A549 (cell line): ENCODE measurements at regions not wholly inside any gene's neighbourhood (a gene's known extent, or its start where the extent isn't known, plus 50 kb on each side); places are given as distances from the start of the nearest gene placed in this dataset.

Experiments used
- ATAC-seq, 2 experiments: fragments of 200-7000 bp in 1 of 2; fragments of >200 bp in 1 of 2; cut with Nextera tagmentation in 1 of 2; cut with Tn5 transposase in 1 of 2; 3 replicates each; pipeline versions ENCODE4 v1.8.0 to v1.9.1; 2018 to 2020; ENCODE audit warnings: mild to moderate bottlenecking in 1 of 2, moderate library complexity in 1 of 2
- CTCF ChIA-PET: fragments of 300-600 bp; sonication (Branson Sonifier 250); formaldehyde crosslinking; extraction: SDS; loops from one replicate; lab custom pipeline; 2021; ENCODE audit warnings: antibody characterized with exemption, inconsistent platforms; lab: Yijun Ruan, JAX
- POLR2A ChIA-PET: fragments of 350-600 bp; formaldehyde crosslinking; extraction: SDS; loops from one replicate; lab custom pipeline; 2021; ENCODE audit warnings: antibody characterized with exemption, inconsistent platforms; lab: Yijun Ruan, JAX
- DNase-seq, 2 experiments: peaks; one replicate each; pipeline versions ENCODE4 v3.0.0 to v3.0.0-alpha.2; 2011 to 2016; ENCODE audit warnings: low read depth in 1 of 2, low spot score in 1 of 2
- FAIRE-seq: peaks from 2 replicates; lab custom pipeline; 2011; peaks lifted over from hg19 to GRCh38; lab: Jason Lieb, UNC
- H3K27ac ChIP-seq, 2 experiments: fragments of >200 bp; sonication (Bioruptor Twin); formaldehyde crosslinking; 3 replicates each; pipeline ENCODE4 v1.5.1; 2016 to 2017
- H3K4me1 ChIP-seq: fragments of >200 bp; sonication (Bioruptor Twin); formaldehyde crosslinking; 3 replicates; pipeline ENCODE4 v1.6.1; 2016
- H3K4me2 ChIP-seq: fragments of >200 bp; sonication (Bioruptor Twin); formaldehyde crosslinking; 3 replicates; pipeline ENCODE4 v1.6.1; 2016
- H3K4me3 ChIP-seq: fragments of >200 bp; sonication (Bioruptor Twin); formaldehyde crosslinking; 3 replicates; pipeline ENCODE4 v1.5.1; 2016
- H3K9me3 ChIP-seq: fragments of >200 bp; sonication (Bioruptor Twin); formaldehyde crosslinking; 3 replicates; pipeline ENCODE4 v1.6.1; 2016
- BHLHE40 ChIP-seq: IDR thresholded peaks from 2 replicates; pipeline ENCODE4 v1.6.1; 2012; ENCODE audit warnings: low read depth, low read length, inconsistent platforms
- CEBPB ChIP-seq, 2 experiments: fragments of >200 bp in 1 of 2; sonication (Bioruptor Twin) in 1 of 2; formaldehyde crosslinking in 1 of 2; IDR thresholded peaks; 2 replicates each; pipeline ENCODE4 v1.6.1; 2012 to 2016
- CHD2 ChIP-seq: fragments of 150-350 bp; IDR thresholded peaks from 2 replicates; pipeline ENCODE4 v1.6.1; 2014; ENCODE audit warnings: low read length; ENCODE audit not compliant: partially characterized antibody
- EHF ChIP-seq: fragments of 250-450 bp; sonication (Bioruptor Pico); IDR thresholded peaks from 2 replicates; pipeline ENCODE4 v1.5.0; 2020; ENCODE audit warnings: mild to moderate bottlenecking
- EHMT2 ChIP-seq: fragments of 200-600 bp; sonication (generic); IDR thresholded peaks from 2 replicates; pipeline ENCODE4 v1.6.1; 2016; ENCODE audit warnings: antibody characterized with exemption, low read depth, mild to moderate bottlenecking, moderate library complexity
- ESRRA ChIP-seq: fragments of 150-350 bp; IDR thresholded peaks from 2 replicates; pipeline ENCODE4 v1.6.1; 2014; ENCODE audit warnings: mild to moderate bottlenecking, low read length, borderline replicate concordance
- FOSB ChIP-seq: fragments of 250-450 bp; sonication (Bioruptor Pico); IDR thresholded peaks from 2 replicates; pipeline ENCODE4 v1.5.0; 2020; ENCODE audit warnings: mild to moderate bottlenecking, moderate library complexity
- FOSL2 ChIP-seq, 2 experiments: fragments of 450-650 bp in 1 of 2; fragments of >200 bp in 1 of 2; sonication (Bioruptor Twin) in 1 of 2; formaldehyde crosslinking; IDR thresholded peaks; 2 replicates each; pipeline versions ENCODE4 v1.5.0 to v1.6.1; 2016 to 2020; ENCODE audit warnings: mild to moderate bottlenecking in 1 of 2, moderate library complexity in 1 of 2
- GATA3 ChIP-seq: IDR thresholded peaks from 2 replicates; pipeline ENCODE4 v1.6.1; 2012; ENCODE audit warnings: borderline replicate concordance
- HEYL ChIP-seq: fragments of 250-450 bp; sonication (Bioruptor Pico); IDR thresholded peaks from 2 replicates; pipeline ENCODE4 v1.8.0; 2021; ENCODE audit warnings: mild to moderate bottlenecking, moderate library complexity
- HOXB13 ChIP-seq: fragments of 250-450 bp; sonication (Bioruptor Pico); IDR thresholded peaks from 2 replicates; pipeline ENCODE4 v1.5.0; 2020; ENCODE audit warnings: low read depth, mild to moderate bottlenecking, moderate library complexity
- JUNB ChIP-seq: fragments of >200 bp; sonication (Bioruptor Twin); formaldehyde crosslinking; IDR thresholded peaks from 2 replicates; pipeline ENCODE4 v1.6.1; 2016
- MYC ChIP-seq: IDR thresholded peaks from 2 replicates; pipeline ENCODE4 v1.6.1; 2012; ENCODE audit warnings: mild to moderate bottlenecking, inconsistent platforms, low read length, improper control_type of control experiment, borderline replicate concordance
- NPAS2 ChIP-seq: fragments of 250-450 bp; sonication (Bioruptor Pico); IDR thresholded peaks from 2 replicates; pipeline ENCODE4 v1.8.0; 2022; ENCODE audit warnings: mild to moderate bottlenecking, moderate library complexity, borderline replicate concordance
- RCOR1 ChIP-seq: fragments of 150-350 bp; IDR thresholded peaks from 2 replicates; pipeline ENCODE4 v1.6.1; 2014; ENCODE audit warnings: antibody characterized with exemption, low read length, low read depth
- RFX5 ChIP-seq: fragments of 450-650 bp; IDR thresholded peaks from 2 replicates; pipeline ENCODE4 v1.7.1; 2014; ENCODE audit warnings: antibody characterized with exemption, mild to moderate bottlenecking, moderate library complexity
- RNF2 ChIP-seq: fragments of 200-600 bp; sonication (generic); IDR thresholded peaks from 2 replicates; pipeline ENCODE4 v1.6.1; 2016; ENCODE audit warnings: low read depth, mild to moderate bottlenecking, antibody characterized with exemption, moderate library complexity, borderline replicate concordance
- SMC3 ChIP-seq: fragments of >200 bp; sonication (Bioruptor Twin); formaldehyde crosslinking; IDR thresholded peaks from 3 replicates; pipeline ENCODE4 v1.6.1; 2018; ENCODE audit warnings: inconsistent platforms
- TP53 ChIP-seq: fragments of 250-450 bp; sonication (Bioruptor Pico); IDR thresholded peaks from 2 replicates; pipeline ENCODE4 v1.5.0; 2021; ENCODE audit warnings: mild to moderate bottlenecking, moderate library complexity
- ZFP36 ChIP-seq: fragments of 450-650 bp; IDR thresholded peaks from 2 replicates; pipeline ENCODE4 v1.6.1; 2014; ENCODE audit warnings: borderline replicate concordance; ENCODE audit not compliant: partially characterized antibody
- ZSCAN20 ChIP-seq: fragments of 250-450 bp; sonication (Bioruptor Pico); IDR thresholded peaks from 2 replicates; pipeline ENCODE4 v1.8.0; 2022; ENCODE audit warnings: mild to moderate bottlenecking, moderate library complexity
- WGBS: methylation state at CpG from one replicate; pipeline ENCODE4 v1.1.6; 2017; ENCODE audit errors: missing lambda C conversion rate; 5-methylcytosine and 5-hydroxymethylcytosine counted together
- TF ChIP-seq, protein P1 (sequence below): fragments of 450-650 bp; IDR thresholded peaks from 2 replicates; pipeline ENCODE4 v1.6.1; 2014; ENCODE audit warnings: antibody characterized with exemption
- TF ChIP-seq, protein P2 (sequence below): fragments of >200 bp; sonication (Bioruptor Twin); formaldehyde crosslinking; IDR thresholded peaks from 3 replicates; pipeline ENCODE4 v1.5.1; 2016
- TF ChIP-seq, protein P3 (sequence below): fragments of >200 bp; sonication (Bioruptor Twin); formaldehyde crosslinking; IDR thresholded peaks from 2 replicates; pipeline ENCODE4 v1.6.1; 2016

DNA sequence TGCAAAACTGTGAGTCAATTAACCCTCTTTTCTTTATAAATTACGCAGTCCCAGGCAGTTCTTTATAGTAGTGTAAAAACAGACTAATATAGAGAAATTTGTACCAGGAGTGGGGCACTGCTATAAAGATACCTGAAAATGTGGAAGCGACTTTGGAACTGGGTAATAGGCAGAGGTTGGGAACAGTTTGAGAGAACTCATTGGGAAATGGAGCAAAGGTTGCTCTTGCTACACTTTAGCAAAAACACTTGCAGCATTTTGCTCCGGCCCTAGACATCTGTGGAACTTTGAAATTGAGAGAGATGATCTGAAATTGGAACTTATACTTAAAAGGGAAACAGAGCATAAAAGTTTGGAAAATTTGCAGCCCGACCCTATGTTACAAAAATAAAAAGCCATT is 810.9 kb downstream of the LTN1 start:
- ChIA-PET POLR2A (no interaction called here), CTCF (no interaction called here)
- H3K4me3 ChIP-seq, result no peak overlapping the region
- ATAC-seq (no peak), DNase-seq (no peak), FAIRE-seq (no peak)
- H3K4me2 ChIP-seq, result no peak overlapping the region
- no peaks in the 10 kb centered on the region for H3K4me1 ChIP-seq
- no peak overlapping the region for H3K27ac ChIP-seq
- 6% methylated on average over 4 of the region's 4 CpGs for WGBS
- TF ChIP-seq RNF2, result no peak
- TF ChIP-seq, protein P1, sequence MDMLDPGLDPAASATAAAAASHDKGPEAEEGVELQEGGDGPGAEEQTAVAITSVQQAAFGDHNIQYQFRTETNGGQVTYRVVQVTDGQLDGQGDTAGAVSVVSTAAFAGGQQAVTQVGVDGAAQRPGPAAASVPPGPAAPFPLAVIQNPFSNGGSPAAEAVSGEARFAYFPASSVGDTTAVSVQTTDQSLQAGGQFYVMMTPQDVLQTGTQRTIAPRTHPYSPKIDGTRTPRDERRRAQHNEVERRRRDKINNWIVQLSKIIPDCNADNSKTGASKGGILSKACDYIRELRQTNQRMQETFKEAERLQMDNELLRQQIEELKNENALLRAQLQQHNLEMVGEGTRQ, result no peak
- H3K9me3 ChIP-seq, result no peaks in the 10 kb centered on the region

DNA sequence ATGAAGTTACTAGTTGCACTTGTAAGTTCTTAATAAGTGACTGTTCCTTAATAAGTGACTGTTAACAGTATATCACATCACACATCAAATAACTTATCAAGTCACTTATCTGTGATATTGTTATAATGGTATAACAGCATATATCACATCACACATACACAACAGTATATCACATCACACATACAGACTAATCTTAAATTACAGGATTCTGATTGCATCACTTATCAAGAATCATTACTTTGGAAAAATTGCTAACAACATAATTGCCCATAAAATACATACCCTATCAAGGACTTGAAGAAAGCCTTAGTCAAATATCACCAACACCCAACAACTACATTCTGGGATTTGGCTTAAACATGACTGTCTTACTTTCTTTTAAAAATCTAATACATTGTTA is 813.5 kb downstream of the LTN1 start:
- no peak for TF ChIP-seq ZFP36
- TF ChIP-seq JUNB, result no peak
- TF ChIP-seq, protein P2, sequence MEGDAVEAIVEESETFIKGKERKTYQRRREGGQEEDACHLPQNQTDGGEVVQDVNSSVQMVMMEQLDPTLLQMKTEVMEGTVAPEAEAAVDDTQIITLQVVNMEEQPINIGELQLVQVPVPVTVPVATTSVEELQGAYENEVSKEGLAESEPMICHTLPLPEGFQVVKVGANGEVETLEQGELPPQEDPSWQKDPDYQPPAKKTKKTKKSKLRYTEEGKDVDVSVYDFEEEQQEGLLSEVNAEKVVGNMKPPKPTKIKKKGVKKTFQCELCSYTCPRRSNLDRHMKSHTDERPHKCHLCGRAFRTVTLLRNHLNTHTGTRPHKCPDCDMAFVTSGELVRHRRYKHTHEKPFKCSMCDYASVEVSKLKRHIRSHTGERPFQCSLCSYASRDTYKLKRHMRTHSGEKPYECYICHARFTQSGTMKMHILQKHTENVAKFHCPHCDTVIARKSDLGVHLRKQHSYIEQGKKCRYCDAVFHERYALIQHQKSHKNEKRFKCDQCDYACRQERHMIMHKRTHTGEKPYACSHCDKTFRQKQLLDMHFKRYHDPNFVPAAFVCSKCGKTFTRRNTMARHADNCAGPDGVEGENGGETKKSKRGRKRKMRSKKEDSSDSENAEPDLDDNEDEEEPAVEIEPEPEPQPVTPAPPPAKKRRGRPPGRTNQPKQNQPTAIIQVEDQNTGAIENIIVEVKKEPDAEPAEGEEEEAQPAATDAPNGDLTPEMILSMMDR, result no peak
- TF ChIP-seq EHMT2, result no peak
- no peak for TF ChIP-seq SMC3
- TF ChIP-seq RNF2, result no peak
- TF ChIP-seq HEYL (CRISPR knock-in tag), result no peak
- TF ChIP-seq NPAS2 (CRISPR knock-in tag), result no peak
- no peaks in the 10 kb centered on the region for H3K4me1 ChIP-seq
- H3K9me3 ChIP-seq, result no peaks in the 10 kb centered on the region
- FAIRE-seq (no peak), DNase-seq (no peak), ATAC-seq (no peak)
- no peak overlapping the region for H3K4me2 ChIP-seq
- ChIA-PET CTCF (no interaction called here), POLR2A (no interaction called here)
- H3K27ac ChIP-seq, result no peak overlapping the region
- H3K4me3 ChIP-seq, result no peak overlapping the region

DNA sequence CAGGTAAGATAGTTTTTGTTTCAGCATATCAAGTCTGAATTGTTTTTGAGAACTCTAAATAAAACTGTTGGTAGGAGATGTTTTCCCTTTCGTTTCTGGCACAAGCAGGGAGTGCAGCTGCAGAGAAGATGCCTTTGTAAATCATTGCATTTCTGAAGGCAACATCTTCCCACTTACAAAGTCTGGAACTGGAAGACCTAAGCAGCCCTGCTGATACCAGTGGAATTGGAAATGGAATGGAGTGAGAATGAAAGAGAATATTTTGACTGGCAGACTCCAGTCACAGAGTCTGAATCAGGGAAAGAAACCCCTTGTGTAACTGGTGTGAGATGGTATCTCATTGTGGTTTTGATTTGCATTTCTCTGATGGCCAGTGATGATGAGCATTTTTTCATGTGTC is 815.6 kb downstream of the LTN1 start:
- no peaks in the 10 kb centered on the region for H3K9me3 ChIP-seq
- no peak for FAIRE-seq
- no peak overlapping the region for H3K4me2 ChIP-seq
- POLR2A ChIA-PET, result no interaction called here
- no peaks in the 10 kb centered on the region for H3K4me1 ChIP-seq
- no peak overlapping the region for H3K27ac ChIP-seq
- TF ChIP-seq EHF (CRISPR knock-in tag) (no peak), FOSL2 (IDR thresholded peaks at IDR 0.05) (no peak), FOSL2 (CRISPR knock-in tag; IDR thresholded peaks at IDR 0.05) (no peak), CHD2 (no peak), RNF2 (no peak), RFX5 (no peak), ZFP36 (no peak), CEBPB (IDR thresholded peaks at IDR 0.05) (no peak), TP53 (no peak)
- TF ChIP-seq, protein P3, sequence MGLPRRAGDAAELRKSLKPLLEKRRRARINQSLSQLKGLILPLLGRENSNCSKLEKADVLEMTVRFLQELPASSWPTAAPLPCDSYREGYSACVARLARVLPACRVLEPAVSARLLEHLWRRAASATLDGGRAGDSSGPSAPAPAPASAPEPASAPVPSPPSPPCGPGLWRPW, result no peak
- WGBS, result 0% methylated on average over 1 of the region's 1 CpG
- H3K4me3 ChIP-seq, result no peak overlapping the region
- CTCF ChIA-PET, result no interaction called here
- no peak for ATAC-seq
- no peak for DNase-seq

DNA sequence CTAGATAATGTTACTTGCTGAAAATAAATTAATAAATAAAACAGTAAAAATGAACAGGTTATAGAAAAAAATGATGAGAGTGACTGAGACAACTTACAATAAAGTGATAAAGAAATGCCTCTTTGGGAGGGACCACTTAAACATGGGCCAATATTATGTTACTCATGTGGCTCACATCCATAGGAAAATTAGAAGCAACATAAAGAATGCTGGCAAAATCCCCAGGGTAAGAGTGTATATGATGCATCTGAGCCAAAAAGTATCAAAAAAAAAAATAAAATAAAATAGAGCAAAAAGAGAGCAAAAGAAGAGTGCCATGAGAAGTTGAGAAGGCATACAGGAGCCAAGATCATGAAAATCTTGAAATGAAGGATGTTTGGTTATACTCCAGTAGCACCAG is 818.0 kb downstream of the LTN1 start:
- no peaks in the 10 kb centered on the region for H3K9me3 ChIP-seq
- ChIA-PET CTCF (no interaction called here), POLR2A (no interaction called here)
- H3K4me2 ChIP-seq, result no peak overlapping the region
- DNase-seq (no peak), FAIRE-seq (no peak), ATAC-seq (no peak)
- H3K4me3 ChIP-seq, result no peak overlapping the region
- no peak overlapping the region for H3K27ac ChIP-seq
- no peaks in the 10 kb centered on the region for H3K4me1 ChIP-seq
- TF ChIP-seq NPAS2 (CRISPR knock-in tag) (no peak), RNF2 (no peak), JUNB (no peak), FOSB (CRISPR knock-in tag) (no peak), ESRRA (no peak), BHLHE40 (no peak), EHF (CRISPR knock-in tag) (no peak), GATA3 (no peak), HOXB13 (CRISPR knock-in tag) (no peak), CEBPB (IDR thresholded peaks at IDR 0.05) (no peak), HEYL (CRISPR knock-in tag) (no peak), ZSCAN20 (no peak), MYC (no peak), RCOR1 (no peak), ZFP36 (no peak)
